ENCODE measurements at regions not wholly inside any gene's neighbourhood (a gene's known extent, or its start where the extent isn't known, plus 50 kb on each side); places are given as distances from the start of the nearest gene placed in this dataset.

DNA sequence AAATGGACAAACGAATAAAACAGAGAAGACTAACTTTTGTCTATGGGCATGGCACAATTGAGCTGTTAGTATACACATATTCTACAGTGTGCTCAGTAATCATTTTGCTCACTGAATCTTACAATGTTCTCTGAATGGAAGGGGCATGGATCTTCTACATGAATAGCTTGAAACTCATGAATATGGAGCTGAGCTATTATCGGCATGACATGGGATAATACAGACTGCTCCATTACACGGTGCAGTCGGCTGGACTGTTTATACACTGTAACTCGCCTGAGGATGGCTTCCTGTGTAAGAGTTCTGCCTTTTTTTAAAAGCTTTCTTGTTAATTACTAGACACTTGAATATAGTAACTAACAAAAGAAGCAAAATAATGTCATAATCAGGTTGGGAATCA, 368.5 kb upstream of the MAD2L1 start:
- DNase-seq (no peak), ATAC-seq (ENCODE audit: low FRiP score) (no peak)
- intact Hi-C loops (cut with DNase I): no loop called here
- Histone ChIP-seq H3K4me1 (ENCODE audit: control insufficient read depth in 1 of 2, insufficient read depth in 2 of 2, low read length in 2 of 2) (no peaks in the 10 kb centered on the region), H3K9me3 (ENCODE audit: control insufficient read depth, low read length) (no peaks in the 10 kb centered on the region), H3K4me3 (ENCODE audit: low read length in 2 of 2) (no peak overlapping the region), H3K36me3 (ENCODE audit: control insufficient read depth in 1 of 2, insufficient read depth in 2 of 2, low read length in 1 of 2) (no peaks in the 10 kb centered on the region), H3K27me3 (ENCODE audit: control insufficient read depth in 1 of 2, insufficient read depth in 2 of 2, low read length in 1 of 2) (peaks cover 0 to 2% of the 10 kb centered on the region in 2 donors), H3K27ac (ENCODE audit: low read depth in 1 of 2, low read length in 2 of 2) (no peak overlapping the region)
- WGBS, 2 donors: 60 to 70% methylated on average over 5 of the region's 5 CpGs

DNA sequence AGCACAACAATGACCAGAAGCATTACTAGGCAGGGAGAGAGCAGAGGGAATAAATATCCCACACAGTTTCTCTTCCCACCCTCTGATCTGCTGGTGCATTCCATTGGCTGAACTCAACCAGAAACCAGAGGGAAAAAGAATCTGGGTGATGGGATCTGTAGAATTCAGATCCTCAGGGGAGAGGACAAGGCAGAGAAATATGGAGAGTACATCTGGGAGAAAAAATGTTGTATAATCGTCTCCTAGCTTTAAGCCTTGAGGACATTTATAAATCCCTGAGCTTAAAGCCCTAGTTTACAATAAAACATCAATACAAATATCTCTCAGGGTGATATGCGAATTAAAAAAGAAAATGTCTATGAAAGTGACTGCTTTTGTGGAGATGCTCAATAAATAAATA, 368.1 kb upstream of the MAD2L1 start:
- no peak for ATAC-seq (ENCODE audit: low FRiP score)
- H3K9me3 ChIP-seq (ENCODE audit: control insufficient read depth, low read length): no peaks in the 10 kb centered on the region
- 85 to 87% methylated on average over 2 of the region's 2 CpGs for WGBS, 2 donors
- no peaks in the 10 kb centered on the region for H3K4me1 ChIP-seq (ENCODE audit: control insufficient read depth in 1 of 2, insufficient read depth in 2 of 2, low read length in 2 of 2)
- intact Hi-C loops (cut with DNase I): no loop called here
- no peaks in the 10 kb centered on the region for H3K36me3 ChIP-seq (ENCODE audit: control insufficient read depth in 1 of 2, insufficient read depth in 2 of 2, low read length in 1 of 2)
- no peak overlapping the region for H3K27ac ChIP-seq (ENCODE audit: low read depth in 1 of 2, low read length in 2 of 2)
- DNase-seq: no peak
- H3K27me3 ChIP-seq (ENCODE audit: control insufficient read depth in 1 of 2, insufficient read depth in 2 of 2, low read length in 1 of 2): peaks cover 0 to 2% of the 10 kb centered on the region in 2 donors
- no peak overlapping the region for H3K4me3 ChIP-seq (ENCODE audit: low read length in 2 of 2)

DNA sequence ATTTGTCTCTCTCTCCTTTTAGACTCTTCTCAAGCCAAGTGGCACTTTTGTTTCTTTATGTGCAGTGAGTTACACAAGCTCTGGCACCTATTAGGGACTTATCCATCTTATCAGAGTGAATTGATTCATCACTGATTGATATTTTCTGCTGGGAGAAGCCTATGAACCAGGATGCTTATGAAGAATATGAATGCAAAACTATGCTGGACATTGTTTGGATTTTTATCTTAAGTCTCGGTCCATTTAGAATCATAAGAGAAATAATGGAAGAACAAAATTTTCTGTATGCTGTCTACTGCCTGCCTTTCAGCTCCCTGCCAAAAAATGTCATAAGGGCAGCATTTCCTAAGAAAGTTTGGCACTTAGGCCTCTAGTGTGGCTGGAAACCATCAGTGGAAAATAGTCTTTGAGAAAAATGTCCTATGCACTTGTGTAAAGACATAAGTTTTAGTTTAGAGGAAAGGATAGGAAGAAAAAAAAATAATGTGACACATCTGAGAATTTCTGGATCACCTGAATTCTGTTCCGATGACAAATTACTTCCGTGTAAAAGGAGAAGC, 365.7 kb upstream of the MAD2L1 start:
- no peak overlapping the region for H3K27ac ChIP-seq (ENCODE audit: low read depth in 1 of 2, low read length in 2 of 2)
- no peaks in the 10 kb centered on the region for H3K4me1 ChIP-seq (ENCODE audit: control insufficient read depth in 1 of 2, insufficient read depth in 2 of 2, low read length in 2 of 2)
- H3K36me3 ChIP-seq (ENCODE audit: control insufficient read depth in 1 of 2, insufficient read depth in 2 of 2, low read length in 1 of 2): no peaks in the 10 kb centered on the region
- H3K27me3 ChIP-seq (ENCODE audit: control insufficient read depth in 1 of 2, insufficient read depth in 2 of 2, low read length in 1 of 2): no peaks in the 10 kb centered on the region
- H3K4me3 ChIP-seq (ENCODE audit: low read length in 2 of 2): no peak overlapping the region
- DNase-seq (no peak), ATAC-seq (ENCODE audit: low FRiP score) (no peak)
- H3K9me3 ChIP-seq (ENCODE audit: control insufficient read depth, low read length): no peaks in the 10 kb centered on the region
- WGBS, 2 donors: 23 to 28% methylated on average over 3 of the region's 3 CpGs
- intact Hi-C loops (cut with DNase I): no loop called here

DNA sequence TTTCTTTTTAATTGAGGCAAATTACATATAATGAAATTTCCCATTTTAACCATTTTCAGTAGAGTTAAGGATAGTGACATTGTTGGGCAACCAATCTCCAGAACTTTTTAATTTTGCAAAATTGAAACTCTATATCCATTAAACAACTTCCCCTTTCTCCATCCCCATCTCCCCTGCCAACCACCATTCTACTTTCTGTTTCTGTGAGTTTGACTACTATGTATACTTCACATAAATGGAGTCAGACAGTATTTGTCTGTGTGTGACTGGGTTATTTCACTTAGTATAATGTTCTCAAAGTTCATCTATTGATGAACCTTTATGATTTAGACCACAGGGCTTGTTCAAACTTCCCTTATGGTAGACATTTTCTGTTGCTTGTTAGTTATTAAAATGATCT, 364.5 kb upstream of the MAD2L1 start:
- no peaks in the 10 kb centered on the region for H3K27me3 ChIP-seq (ENCODE audit: control insufficient read depth in 1 of 2, insufficient read depth in 2 of 2, low read length in 1 of 2)
- H3K9me3 ChIP-seq (ENCODE audit: control insufficient read depth, low read length): no peaks in the 10 kb centered on the region
- no peak overlapping the region for H3K4me3 ChIP-seq (ENCODE audit: low read length in 2 of 2)
- DNase-seq (no peak), ATAC-seq (ENCODE audit: low FRiP score) (no peak)
- H3K36me3 ChIP-seq (ENCODE audit: control insufficient read depth in 1 of 2, insufficient read depth in 2 of 2, low read length in 1 of 2): no peaks in the 10 kb centered on the region
- no peaks in the 10 kb centered on the region for H3K4me1 ChIP-seq (ENCODE audit: control insufficient read depth in 1 of 2, insufficient read depth in 2 of 2, low read length in 2 of 2)
- intact Hi-C loops (cut with DNase I): no loop called here
- no peak overlapping the region for H3K27ac ChIP-seq (ENCODE audit: low read depth in 1 of 2, low read length in 2 of 2)

GRCh38 chr4:120418146-120418545, 351.5 kb upstream of the MAD2L1 start:
- no peaks in the 10 kb centered on the region for H3K36me3 ChIP-seq (ENCODE audit: control insufficient read depth in 1 of 2, insufficient read depth in 2 of 2, low read length in 1 of 2)
- DNase-seq (no peak), ATAC-seq (ENCODE audit: low FRiP score) (no peak)
- H3K27me3 ChIP-seq (ENCODE audit: control insufficient read depth in 1 of 2, insufficient read depth in 2 of 2, low read length in 1 of 2): no peaks in the 10 kb centered on the region
- no peak overlapping the region for H3K27ac ChIP-seq (ENCODE audit: low read depth in 1 of 2, low read length in 2 of 2)
- peaks cover 6% of the 10 kb centered on the region for H3K9me3 ChIP-seq (ENCODE audit: control insufficient read depth, low read length)
- no peak overlapping the region for H3K4me3 ChIP-seq (ENCODE audit: low read length in 2 of 2)
- no peaks in the 10 kb centered on the region for H3K4me1 ChIP-seq (ENCODE audit: control insufficient read depth in 1 of 2, insufficient read depth in 2 of 2, low read length in 2 of 2)
- intact Hi-C loops (cut with DNase I): no loop called here

- DNase-seq: no peak
- H3K4me3 ChIP-seq (ENCODE audit: low read length in 2 of 2): no peak overlapping the region
- H3K4me1 ChIP-seq (ENCODE audit: control insufficient read depth in 1 of 2, insufficient read depth in 2 of 2, low read length in 2 of 2): no peaks in the 10 kb centered on the region
- intact Hi-C loops (cut with DNase I): no loop called here
- no peaks in the 10 kb centered on the region for H3K27me3 ChIP-seq (ENCODE audit: control insufficient read depth in 1 of 2, insufficient read depth in 2 of 2, low read length in 1 of 2)
- H3K36me3 ChIP-seq (ENCODE audit: control insufficient read depth in 1 of 2, insufficient read depth in 2 of 2, low read length in 1 of 2): no peaks in the 10 kb centered on the region
- no peak overlapping the region for H3K27ac ChIP-seq (ENCODE audit: low read depth in 1 of 2, low read length in 2 of 2)
- H3K9me3 ChIP-seq (ENCODE audit: control insufficient read depth, low read length): peaks cover 6% of the 10 kb centered on the region
- no peak for ATAC-seq (ENCODE audit: low FRiP score)
Observed at GRCh38 chr4:120415896-120416295, 349.2 kb upstream of the MAD2L1 start.

DNA sequence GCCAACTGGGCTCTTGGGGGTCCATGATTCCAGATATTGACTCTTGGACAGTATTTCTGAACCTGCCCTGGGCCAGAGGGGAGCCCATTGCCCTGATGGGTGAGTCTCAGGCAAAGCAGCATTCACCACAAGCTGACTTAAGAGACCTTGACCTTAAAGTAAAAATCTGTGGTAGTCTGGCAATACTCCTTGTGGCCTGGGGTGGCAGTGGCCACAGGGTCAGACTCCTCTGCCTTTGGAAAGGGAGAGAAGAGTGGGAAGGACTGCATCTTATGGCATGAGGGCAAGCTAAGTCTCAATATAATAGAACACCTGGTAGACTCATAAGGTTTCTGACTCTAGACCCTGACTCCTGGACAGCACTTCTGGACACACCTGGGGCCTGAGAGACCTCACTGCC, 340.3 kb upstream of the MAD2L1 start:
- no peak for DNase-seq
- no peak for ATAC-seq (ENCODE audit: low FRiP score)
- intact Hi-C loops (cut with DNase I): no loop called here
- no peaks in the 10 kb centered on the region for H3K27me3 ChIP-seq (ENCODE audit: control insufficient read depth in 1 of 2, insufficient read depth in 2 of 2, low read length in 1 of 2)
- no peak overlapping the region for H3K27ac ChIP-seq (ENCODE audit: low read depth in 1 of 2, low read length in 2 of 2)
- no peaks in the 10 kb centered on the region for H3K4me1 ChIP-seq (ENCODE audit: control insufficient read depth in 1 of 2, insufficient read depth in 2 of 2, low read length in 2 of 2)
- H3K9me3 ChIP-seq (ENCODE audit: control insufficient read depth, low read length): peaks cover 5% of the 10 kb centered on the region
- no peaks in the 10 kb centered on the region for H3K36me3 ChIP-seq (ENCODE audit: control insufficient read depth in 1 of 2, insufficient read depth in 2 of 2, low read length in 1 of 2)
- no peak overlapping the region for H3K4me3 ChIP-seq (ENCODE audit: low read length in 2 of 2)

- Histone ChIP-seq H3K4me1 (ENCODE audit: control insufficient read depth in 1 of 2, insufficient read depth in 2 of 2, low read length in 2 of 2) (no peaks in the 10 kb centered on the region), H3K36me3 (ENCODE audit: control insufficient read depth in 1 of 2, insufficient read depth in 2 of 2, low read length in 1 of 2) (no peaks in the 10 kb centered on the region), H3K27ac (ENCODE audit: low read depth in 1 of 2, low read length in 2 of 2) (no peak overlapping the region), H3K9me3 (ENCODE audit: control insufficient read depth, low read length) (peaks cover 5% of the 10 kb centered on the region), H3K27me3 (ENCODE audit: control insufficient read depth in 1 of 2, insufficient read depth in 2 of 2, low read length in 1 of 2) (no peaks in the 10 kb centered on the region), H3K4me3 (ENCODE audit: low read length in 2 of 2) (no peak overlapping the region)
- whole genome bisulfite sequencing, 2 donors: 12 to 25% methylated on average over 2 of the region's 2 CpGs
- intact Hi-C loops (cut with DNase I): no loop called here
- DNase-seq (no peak), ATAC-seq (ENCODE audit: low FRiP score) (no peak)
Observed at GRCh38 chr4:120403296-120403695, 336.6 kb upstream of the MAD2L1 start.

GRCh38 chr4:120400441-120400840, 333.8 kb upstream of the MAD2L1 start:
- WGBS, 2 donors: 94 to 98% methylated on average over 4 of the region's 4 CpGs
- DNase-seq: no peak
- Histone ChIP-seq H3K4me1 (ENCODE audit: control insufficient read depth in 1 of 2, insufficient read depth in 2 of 2, low read length in 2 of 2) (no peaks in the 10 kb centered on the region), H3K27me3 (ENCODE audit: control insufficient read depth in 1 of 2, insufficient read depth in 2 of 2, low read length in 1 of 2) (no peaks in the 10 kb centered on the region), H3K36me3 (ENCODE audit: control insufficient read depth in 1 of 2, insufficient read depth in 2 of 2, low read length in 1 of 2) (no peaks in the 10 kb centered on the region), H3K27ac (ENCODE audit: low read depth in 1 of 2, low read length in 2 of 2) (no peak overlapping the region), H3K4me3 (ENCODE audit: low read length in 2 of 2) (no peak overlapping the region), H3K9me3 (ENCODE audit: control insufficient read depth, low read length) (peaks cover 1% of the 10 kb centered on the region)
- no peak for ATAC-seq (ENCODE audit: low FRiP score)
- intact Hi-C loops (cut with DNase I): no loop called here
